ENCODE measurements at regions not wholly inside any gene's neighbourhood (a gene's known extent, or its start where the extent isn't known, plus 50 kb on each side); places are given as distances from the start of the nearest gene placed in this dataset.

- TF ChIP-seq CTCF (conservative IDR thresholded peaks at IDR 0.05) = no peak
- TF ChIP-seq EZH2 (IDR thresholded peaks at IDR 0.05; ENCODE audit: low read depth) = no peak
- peaks cover 15% of the 10 kb centered on the region; the same call in 1 of the 2 replicates for H3K27me3 ChIP-seq (ENCODE audit: insufficient read depth, low read depth)
- H3K27ac ChIP-seq = no peak overlapping the region
- H3F3A ChIP-seq (ENCODE audit: insufficient read depth, low read depth) = no peaks in the 10 kb centered on the region
- H3K4me3 ChIP-seq = no peak overlapping the region
- CTCF ChIA-PET = no interaction called here
- H3K4me1 ChIP-seq (replicated peaks; ENCODE audit: insufficient read depth) = no peaks in the 10 kb centered on the region
- H3K4me2 ChIP-seq = no peak overlapping the region
- H3K36me3 ChIP-seq (ENCODE audit: low read depth) = no peaks in the 10 kb centered on the region
- no peaks in the 10 kb centered on the region for H3K79me2 ChIP-seq (ENCODE audit: low read depth)
- no peak overlapping the region for H2AFZ ChIP-seq
- no peak for DNase-seq
- no peaks in the 10 kb centered on the region for H3K9me3 ChIP-seq (ENCODE audit: insufficient read depth, low read depth)
- no TSS peak for BruUV-seq (replicated peaks)
- intact Hi-C loops (cut with micrococcal nuclease; ENCODE audit: unreplicated experiment) = no loop called here
- no peaks in the 10 kb centered on the region for H4K20me1 ChIP-seq (ENCODE audit: insufficient read depth)
- H3K9me2 ChIP-seq (ENCODE audit: insufficient read depth) = no peaks in the 10 kb centered on the region
- POLR2A ChIA-PET (ENCODE audit: unreplicated experiment) = no interaction called here
These were observed 431.3 kb downstream of the MAFB start for GRCh38 chr20:40257763-40258162.

- no peak overlapping the region for H2AFZ ChIP-seq
- H3K79me2 ChIP-seq (ENCODE audit: low read depth) = no peaks in the 10 kb centered on the region
- intact Hi-C loops (cut with micrococcal nuclease; ENCODE audit: unreplicated experiment) = no loop called here
- DNase-seq = no peak
- H3K4me2 ChIP-seq = no peak overlapping the region
- BruUV-seq (replicated peaks) = no TSS peak
- H3K4me3 ChIP-seq = no peak overlapping the region
- no peak overlapping the region for H3K27ac ChIP-seq
- no peaks in the 10 kb centered on the region for H3K9me2 ChIP-seq (ENCODE audit: insufficient read depth)
- no peak for TF ChIP-seq EZH2 (IDR thresholded peaks at IDR 0.05; ENCODE audit: low read depth)
- no peaks in the 10 kb centered on the region for H3K36me3 ChIP-seq (ENCODE audit: low read depth)
- no peaks in the 10 kb centered on the region for H3F3A ChIP-seq (ENCODE audit: insufficient read depth, low read depth)
- H3K4me1 ChIP-seq (replicated peaks; ENCODE audit: insufficient read depth) = no peaks in the 10 kb centered on the region
- POLR2A ChIA-PET (ENCODE audit: unreplicated experiment) = no interaction called here
- H3K27me3 ChIP-seq (ENCODE audit: insufficient read depth, low read depth) = peaks cover 12% of the 10 kb centered on the region; the same call in 1 of the 2 replicates
- H4K20me1 ChIP-seq (ENCODE audit: insufficient read depth) = no peaks in the 10 kb centered on the region
- CTCF ChIA-PET = no interaction called here
- H3K9me3 ChIP-seq (ENCODE audit: insufficient read depth, low read depth) = no peaks in the 10 kb centered on the region
These were observed 433.7 kb downstream of the MAFB start for GRCh38 chr20:40255365-40255764.

GRCh38 chr20:40254023-40254772, 434.8 kb downstream of the MAFB start:
- H3K27me3 ChIP-seq (ENCODE audit: insufficient read depth, low read depth) = peaks cover 11% of the 10 kb centered on the region; the same call in 1 of the 2 replicates
- TF ChIP-seq CTCF (conservative IDR thresholded peaks at IDR 0.05) = no peak
- TF ChIP-seq EZH2 (IDR thresholded peaks at IDR 0.05; ENCODE audit: low read depth) = no peak
- CTCF ChIA-PET = no interaction called here
- H3F3A ChIP-seq (ENCODE audit: insufficient read depth, low read depth) = no peaks in the 10 kb centered on the region
- no peaks in the 10 kb centered on the region for H3K4me1 ChIP-seq (replicated peaks; ENCODE audit: insufficient read depth)
- H3K4me2 ChIP-seq = no peak overlapping the region
- no peak overlapping the region for H3K27ac ChIP-seq
- intact Hi-C loops (cut with micrococcal nuclease; ENCODE audit: unreplicated experiment) = no loop called here
- no peaks in the 10 kb centered on the region for H3K9me2 ChIP-seq (ENCODE audit: insufficient read depth)
- POLR2A ChIA-PET (ENCODE audit: unreplicated experiment) = no interaction called here
- BruUV-seq (replicated peaks) = no TSS peak
- H4K20me1 ChIP-seq (ENCODE audit: insufficient read depth) = no peaks in the 10 kb centered on the region
- no peaks in the 10 kb centered on the region for H3K9me3 ChIP-seq (ENCODE audit: insufficient read depth, low read depth)
- H3K36me3 ChIP-seq (ENCODE audit: low read depth) = no peaks in the 10 kb centered on the region
- no peak overlapping the region for H3K4me3 ChIP-seq
- H3K79me2 ChIP-seq (ENCODE audit: low read depth) = no peaks in the 10 kb centered on the region
- no peak overlapping the region for H2AFZ ChIP-seq
- no peak for DNase-seq
